H1 (cell line): ENCODE measurements at regions not wholly inside any gene's neighbourhood (a gene's known extent, or its start where the extent isn't known, plus 50 kb on each side); places are given as distances from the start of the nearest gene placed in this dataset.

Source experiments
- ASH2L ChIP-seq: fragments of 200-600, 300-600 bp; sonication (generic); IDR thresholded peaks from one replicate; pipeline ENCODE4 v1.7.1; 2017; ENCODE audit warnings: low read length
- CEBPB ChIP-seq: IDR thresholded peaks from 2 replicates; pipeline ENCODE4 v1.6.1; 2012; ENCODE audit warnings: low read depth, low read length
- NRF1 ChIP-seq: IDR thresholded peaks from 2 replicates; pipeline ENCODE4 v1.6.1; 2011; ENCODE audit warnings: mild to moderate bottlenecking, low read depth, low read length, improper control_type of control experiment
- POLR2AphosphoS5 ChIP-seq: IDR thresholded peaks from 2 replicates; pipeline ENCODE4 v1.6.1; 2011; ENCODE audit warnings: low read depth, low read length
- SP1 ChIP-seq: IDR thresholded peaks from 2 replicates; pipeline ENCODE4 v1.6.1; 2011; ENCODE audit warnings: low read depth, low read length

DNA sequence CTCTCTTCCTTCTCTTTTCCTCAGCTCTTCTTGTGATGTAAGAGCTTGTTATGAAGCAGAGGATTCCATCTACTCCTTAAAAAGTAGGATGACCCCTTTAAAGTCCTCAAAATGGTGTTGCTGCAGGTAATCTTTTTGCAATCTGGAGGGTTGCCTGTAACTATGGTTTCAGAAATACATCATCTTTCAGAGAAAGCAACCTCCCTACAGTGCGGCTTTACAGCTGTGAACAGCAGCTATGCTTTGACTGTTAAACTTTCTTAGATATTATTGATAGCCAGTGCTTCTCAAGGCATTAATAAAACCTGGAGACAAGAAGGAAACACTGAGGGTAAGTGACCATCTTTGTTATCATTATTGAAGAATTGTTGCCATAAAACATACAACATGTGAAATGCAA is 86.6 kb upstream of the MDFIC start (continued):
- TF ChIP-seq POLR2AphosphoS5, result no peak
- TF ChIP-seq CEBPB, result no peak
- no peak for TF ChIP-seq ASH2L
- TF ChIP-seq SP1, result no peak
- TF ChIP-seq NRF1, result no peak
